ENCODE measurements at regions not wholly inside any gene's neighbourhood (a gene's known extent, or its start where the extent isn't known, plus 50 kb on each side); places are given as distances from the start of the nearest gene placed in this dataset.

DNA sequence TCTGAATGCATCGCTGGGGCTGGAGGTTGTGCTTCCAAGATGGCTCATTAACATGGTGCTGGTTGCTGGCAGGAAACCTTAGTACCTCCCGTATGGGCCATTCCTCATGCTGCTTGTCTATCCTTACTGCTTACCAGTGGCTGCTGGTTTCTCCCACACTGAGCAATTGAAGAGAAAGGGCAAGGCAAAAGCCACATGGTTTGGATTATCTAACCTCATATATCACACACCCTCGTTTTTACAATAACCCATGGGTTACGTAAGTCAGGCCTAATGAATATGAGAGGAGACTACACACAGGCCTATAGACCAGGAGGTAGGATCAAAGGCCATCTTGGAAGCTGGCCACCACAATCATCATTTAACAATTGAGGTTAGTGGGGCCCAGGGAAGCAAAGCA lies 141.8 kb upstream of the EDNRA start:
- Histone ChIP-seq H2BK120ac (ENCODE audit: low read depth, low read length) (no peak overlapping the region), H4K8ac (ENCODE audit: low read depth, low read length) (no peak overlapping the region), H3K27me3 (ENCODE audit: insufficient read depth, low read length, poor library complexity) (no peaks in the 10 kb centered on the region), H2BK15ac (replicated peaks; ENCODE audit: low read depth) (no peak overlapping the region), H3K36me3 (ENCODE audit: control insufficient read depth, insufficient read depth, low read length) (no peaks in the 10 kb centered on the region), H3K4me2 (ENCODE audit: low read length) (no peak overlapping the region), H3K18ac (ENCODE audit: low read length) (no peak overlapping the region), H3K27ac (ENCODE audit: low read depth, low read length) (no peak overlapping the region), H3K4ac (ENCODE audit: low read depth, low read length) (no peak overlapping the region), H2BK5ac (ENCODE audit: low read length) (no peak overlapping the region), H3K79me1 (ENCODE audit: low read length) (no peaks in the 10 kb centered on the region), H2AK5ac (ENCODE audit: low read length) (no peak overlapping the region), H3K23ac (ENCODE audit: low read length) (no peak overlapping the region), H3K79me2 (ENCODE audit: control insufficient read depth, insufficient read depth, low read length) (no peaks in the 10 kb centered on the region), H3K9ac (ENCODE audit: low read length) (no peak overlapping the region), H4K5ac (ENCODE audit: low read length) (no peak overlapping the region), H3K4me3 (ENCODE audit: low read length) (no peak overlapping the region), H3K56ac (ENCODE audit: low read length) (no peak overlapping the region), H3K4me1 (ENCODE audit: control insufficient read depth, low read depth, low read length) (no peaks in the 10 kb centered on the region)
- no peak for DNase-seq
- no CpG with 5 or more reads among the region's 4 CpGs for WGBS (ENCODE audit: extremely low coverage, insufficient coverage, low lambda C conversion rate)

GRCh38 chr4:147340111-147340510 lies 140.8 kb upstream of the EDNRA start:
- Histone ChIP-seq H2BK120ac (ENCODE audit: low read depth, low read length) (no peak overlapping the region), H3K4me2 (ENCODE audit: low read length) (no peak overlapping the region), H3K79me2 (ENCODE audit: control insufficient read depth, insufficient read depth, low read length) (no peaks in the 10 kb centered on the region), H2BK5ac (ENCODE audit: low read length) (no peak overlapping the region), H3K4me1 (ENCODE audit: control insufficient read depth, low read depth, low read length) (no peaks in the 10 kb centered on the region), H3K18ac (ENCODE audit: low read length) (no peak overlapping the region), H4K5ac (ENCODE audit: low read length) (no peak overlapping the region), H3K27me3 (ENCODE audit: insufficient read depth, low read length, poor library complexity) (no peaks in the 10 kb centered on the region), H4K8ac (ENCODE audit: low read depth, low read length) (no peak overlapping the region), H3K79me1 (ENCODE audit: low read length) (no peaks in the 10 kb centered on the region), H3K4ac (ENCODE audit: low read depth, low read length) (no peak overlapping the region), H3K23ac (ENCODE audit: low read length) (no peak overlapping the region), H3K56ac (ENCODE audit: low read length) (no peak overlapping the region), H3K27ac (ENCODE audit: low read depth, low read length) (no peak overlapping the region), H3K36me3 (ENCODE audit: control insufficient read depth, insufficient read depth, low read length) (no peaks in the 10 kb centered on the region), H3K4me3 (ENCODE audit: low read length) (no peak overlapping the region), H3K9ac (ENCODE audit: low read length) (no peak overlapping the region), H2AK5ac (ENCODE audit: low read length) (no peak overlapping the region), H2BK15ac (replicated peaks; ENCODE audit: low read depth) (no peak overlapping the region)
- DNase-seq, result no peak
- no CpG with 5 or more reads among the region's 1 CpG for WGBS (ENCODE audit: extremely low coverage, insufficient coverage, low lambda C conversion rate)

DNA sequence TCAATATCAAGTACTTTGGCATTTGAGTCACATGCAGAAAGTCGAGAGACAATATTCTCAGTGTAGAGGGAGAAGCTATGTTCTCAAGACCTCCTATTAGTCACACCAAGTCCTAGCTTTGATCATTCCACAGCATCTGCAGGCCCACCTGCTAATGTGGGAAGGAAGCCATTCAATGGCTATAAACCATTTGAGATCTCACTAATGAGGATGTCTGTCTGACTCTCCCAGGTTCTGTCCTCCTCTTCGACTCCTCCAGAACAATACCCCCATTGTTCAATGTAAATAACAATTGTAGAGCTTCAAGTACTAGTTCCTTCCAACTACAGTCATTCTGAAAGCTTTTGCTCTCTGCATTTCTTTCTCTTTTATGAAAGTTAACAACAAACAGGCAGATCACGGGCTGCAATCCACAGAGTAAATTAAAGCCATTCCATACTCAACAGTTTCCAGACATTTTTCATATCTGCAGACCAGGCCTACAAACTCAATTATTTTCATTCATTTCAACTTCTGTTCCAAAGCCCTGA lies 140.2 kb upstream of the EDNRA start:
- peak; percentile 7 for DNase-seq
- Histone ChIP-seq H3K36me3 (ENCODE audit: control insufficient read depth, insufficient read depth, low read length) (no peaks in the 10 kb centered on the region), H3K23ac (ENCODE audit: low read length) (no peak overlapping the region), H4K5ac (ENCODE audit: low read length) (no peak overlapping the region), H3K56ac (ENCODE audit: low read length) (no peak overlapping the region), H3K4me2 (ENCODE audit: low read length) (no peak overlapping the region), H2AK5ac (ENCODE audit: low read length) (no peak overlapping the region), H2BK15ac (replicated peaks; ENCODE audit: low read depth) (no peak overlapping the region), H3K4ac (ENCODE audit: low read depth, low read length) (no peak overlapping the region), H3K9ac (ENCODE audit: low read length) (no peak overlapping the region), H2BK5ac (ENCODE audit: low read length) (no peak overlapping the region), H2BK120ac (ENCODE audit: low read depth, low read length) (no peak overlapping the region), H3K27ac (ENCODE audit: low read depth, low read length) (no peak overlapping the region), H3K4me3 (ENCODE audit: low read length) (no peak overlapping the region), H3K79me1 (ENCODE audit: low read length) (no peaks in the 10 kb centered on the region), H3K27me3 (ENCODE audit: insufficient read depth, low read length, poor library complexity) (no peaks in the 10 kb centered on the region), H3K18ac (ENCODE audit: low read length) (no peak overlapping the region), H4K8ac (ENCODE audit: low read depth, low read length) (no peak overlapping the region), H3K79me2 (ENCODE audit: control insufficient read depth, insufficient read depth, low read length) (no peaks in the 10 kb centered on the region), H3K4me1 (ENCODE audit: control insufficient read depth, low read depth, low read length) (no peaks in the 10 kb centered on the region)
- WGBS (ENCODE audit: extremely low coverage, insufficient coverage, low lambda C conversion rate), result no CpG with 5 or more reads among the region's 3 CpGs

GRCh38 chr4:147343692-147344091 lies 137.2 kb upstream of the EDNRA start:
- H3K56ac ChIP-seq (ENCODE audit: low read length), result no peak overlapping the region
- H2BK5ac ChIP-seq (ENCODE audit: low read length), result no peak overlapping the region
- no peaks in the 10 kb centered on the region for H3K79me1 ChIP-seq (ENCODE audit: low read length)
- H3K36me3 ChIP-seq (ENCODE audit: control insufficient read depth, insufficient read depth, low read length), result no peaks in the 10 kb centered on the region
- no peak overlapping the region for H3K18ac ChIP-seq (ENCODE audit: low read length)
- no peak overlapping the region for H2BK120ac ChIP-seq (ENCODE audit: low read depth, low read length)
- no peak overlapping the region for H3K27ac ChIP-seq (ENCODE audit: low read depth, low read length)
- H2AK5ac ChIP-seq (ENCODE audit: low read length), result no peak overlapping the region
- no peaks in the 10 kb centered on the region for H3K27me3 ChIP-seq (ENCODE audit: insufficient read depth, low read length, poor library complexity)
- DNase-seq, result no peak
- H3K4me3 ChIP-seq (ENCODE audit: low read length), result no peak overlapping the region
- no CpG with 5 or more reads among the region's 1 CpG for WGBS (ENCODE audit: extremely low coverage, insufficient coverage, low lambda C conversion rate)
- no peaks in the 10 kb centered on the region for H3K79me2 ChIP-seq (ENCODE audit: control insufficient read depth, insufficient read depth, low read length)
- H3K23ac ChIP-seq (ENCODE audit: low read length), result no peak overlapping the region
- H3K9ac ChIP-seq (ENCODE audit: low read length), result no peak overlapping the region
- H4K5ac ChIP-seq (ENCODE audit: low read length), result no peak overlapping the region
- H2BK15ac ChIP-seq (replicated peaks; ENCODE audit: low read depth), result no peak overlapping the region
- no peak overlapping the region for H3K4me2 ChIP-seq (ENCODE audit: low read length)
- no peak overlapping the region for H3K4ac ChIP-seq (ENCODE audit: low read depth, low read length)
- no peaks in the 10 kb centered on the region for H3K4me1 ChIP-seq (ENCODE audit: control insufficient read depth, low read depth, low read length)
- no peak overlapping the region for H4K8ac ChIP-seq (ENCODE audit: low read depth, low read length)

DNA sequence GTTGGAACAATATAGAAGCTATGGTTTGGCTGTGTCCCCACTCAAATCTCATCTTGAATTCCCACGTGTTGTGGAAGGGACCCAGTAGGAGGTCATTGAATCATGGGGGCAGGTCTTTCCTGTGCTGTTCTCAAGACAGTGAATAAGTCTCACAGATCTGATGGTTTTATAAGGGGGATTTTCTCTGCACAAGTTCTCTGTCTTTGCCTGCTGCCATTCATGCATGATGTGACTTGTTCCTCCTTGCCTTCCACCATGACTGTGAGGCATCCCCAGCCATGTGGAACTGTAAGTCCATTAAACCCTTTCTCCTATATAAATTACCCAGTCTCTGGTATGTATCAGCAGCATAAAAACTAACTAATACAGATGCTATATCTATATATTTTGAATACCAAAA lies 135.2 kb upstream of the EDNRA start:
- H3K79me2 ChIP-seq (ENCODE audit: control insufficient read depth, insufficient read depth, low read length), result no peaks in the 10 kb centered on the region
- no peak for DNase-seq
- H3K4me3 ChIP-seq (ENCODE audit: low read length), result no peak overlapping the region
- H3K4me2 ChIP-seq (ENCODE audit: low read length), result no peak overlapping the region
- H4K8ac ChIP-seq (ENCODE audit: low read depth, low read length), result no peak overlapping the region
- H3K27ac ChIP-seq (ENCODE audit: low read depth, low read length), result no peak overlapping the region
- H3K27me3 ChIP-seq (ENCODE audit: insufficient read depth, low read length, poor library complexity), result no peaks in the 10 kb centered on the region
- H3K23ac ChIP-seq (ENCODE audit: low read length), result no peak overlapping the region
- H2BK5ac ChIP-seq (ENCODE audit: low read length), result no peak overlapping the region
- H4K5ac ChIP-seq (ENCODE audit: low read length), result no peak overlapping the region
- H3K18ac ChIP-seq (ENCODE audit: low read length), result no peak overlapping the region
- H3K4me1 ChIP-seq (ENCODE audit: control insufficient read depth, low read depth, low read length), result no peaks in the 10 kb centered on the region
- no peak overlapping the region for H3K9ac ChIP-seq (ENCODE audit: low read length)
- H2BK120ac ChIP-seq (ENCODE audit: low read depth, low read length), result no peak overlapping the region
- no peaks in the 10 kb centered on the region for H3K79me1 ChIP-seq (ENCODE audit: low read length)
- H3K56ac ChIP-seq (ENCODE audit: low read length), result no peak overlapping the region
- no peak overlapping the region for H2AK5ac ChIP-seq (ENCODE audit: low read length)
- H2BK15ac ChIP-seq (replicated peaks; ENCODE audit: low read depth), result no peak overlapping the region
- H3K4ac ChIP-seq (ENCODE audit: low read depth, low read length), result no peak overlapping the region
- WGBS (ENCODE audit: extremely low coverage, insufficient coverage, low lambda C conversion rate), result no CpG with 5 or more reads among the region's 1 CpG
- H3K36me3 ChIP-seq (ENCODE audit: control insufficient read depth, insufficient read depth, low read length), result no peaks in the 10 kb centered on the region

DNA sequence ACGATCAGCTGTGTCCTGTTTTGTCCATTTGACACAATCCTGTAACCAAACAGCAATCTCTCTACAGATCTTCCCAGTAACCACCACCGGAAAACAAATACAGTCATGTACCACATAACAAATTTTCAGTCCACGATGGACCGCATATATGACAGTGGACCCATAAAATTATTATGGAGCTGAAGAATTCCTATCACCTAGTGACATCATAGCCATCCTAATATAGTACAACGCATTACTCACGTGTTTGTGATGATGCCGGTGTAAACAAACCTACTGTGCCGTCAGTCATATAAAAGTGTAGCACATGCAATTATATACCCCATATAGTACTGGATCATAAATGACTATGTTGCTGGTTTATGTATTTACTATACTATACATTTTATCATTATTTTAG lies 133.7 kb upstream of the EDNRA start:
- no peak overlapping the region for H3K56ac ChIP-seq (ENCODE audit: low read length)
- no peaks in the 10 kb centered on the region for H3K79me2 ChIP-seq (ENCODE audit: control insufficient read depth, insufficient read depth, low read length)
- no peak overlapping the region for H3K18ac ChIP-seq (ENCODE audit: low read length)
- H3K79me1 ChIP-seq (ENCODE audit: low read length), result no peaks in the 10 kb centered on the region
- no peak overlapping the region for H4K8ac ChIP-seq (ENCODE audit: low read depth, low read length)
- WGBS (ENCODE audit: extremely low coverage, insufficient coverage, low lambda C conversion rate), result no CpG with 5 or more reads among the region's 8 CpGs
- H3K4ac ChIP-seq (ENCODE audit: low read depth, low read length), result no peak overlapping the region
- no peak for DNase-seq
- H3K9ac ChIP-seq (ENCODE audit: low read length), result no peak overlapping the region
- no peak overlapping the region for H2AK5ac ChIP-seq (ENCODE audit: low read length)
- H2BK5ac ChIP-seq (ENCODE audit: low read length), result no peak overlapping the region
- no peaks in the 10 kb centered on the region for H3K36me3 ChIP-seq (ENCODE audit: control insufficient read depth, insufficient read depth, low read length)
- H2BK120ac ChIP-seq (ENCODE audit: low read depth, low read length), result no peak overlapping the region
- H3K4me3 ChIP-seq (ENCODE audit: low read length), result no peak overlapping the region
- no peak overlapping the region for H2BK15ac ChIP-seq (replicated peaks; ENCODE audit: low read depth)
- no peak overlapping the region for H3K4me2 ChIP-seq (ENCODE audit: low read length)
- H3K27ac ChIP-seq (ENCODE audit: low read depth, low read length), result no peak overlapping the region
- H3K27me3 ChIP-seq (ENCODE audit: insufficient read depth, low read length, poor library complexity), result no peaks in the 10 kb centered on the region
- no peak overlapping the region for H4K5ac ChIP-seq (ENCODE audit: low read length)
- no peak overlapping the region for H3K23ac ChIP-seq (ENCODE audit: low read length)
- no peaks in the 10 kb centered on the region for H3K4me1 ChIP-seq (ENCODE audit: control insufficient read depth, low read depth, low read length)
